GM21619 (cell line): ENCODE measurements at regions not wholly inside any gene's neighbourhood (a gene's known extent, or its start where the extent isn't known, plus 50 kb on each side); places are given as distances from the start of the nearest gene placed in this dataset.
"Not testable (repeated sequence)": the region's sequence is repeated elsewhere in the genome, so short reads cannot be mapped to it uniquely, and the experiment has no call there.

ENCODE experiments used
- ATAC-seq: cut with Tn5 transposase; IDR thresholded peaks from one replicate; pipeline ENCODE4 v1.9.1; 2021; ENCODE audit not compliant: unreplicated experiment

- no peak for ATAC-seq
These were observed 848.9 kb downstream of the REEP3 start for GRCh38 chr10:64369885-64370773.

- no peak for ATAC-seq
These were observed 853.1 kb downstream of the REEP3 start for GRCh38 chr10:64374346-64374745.

DNA sequence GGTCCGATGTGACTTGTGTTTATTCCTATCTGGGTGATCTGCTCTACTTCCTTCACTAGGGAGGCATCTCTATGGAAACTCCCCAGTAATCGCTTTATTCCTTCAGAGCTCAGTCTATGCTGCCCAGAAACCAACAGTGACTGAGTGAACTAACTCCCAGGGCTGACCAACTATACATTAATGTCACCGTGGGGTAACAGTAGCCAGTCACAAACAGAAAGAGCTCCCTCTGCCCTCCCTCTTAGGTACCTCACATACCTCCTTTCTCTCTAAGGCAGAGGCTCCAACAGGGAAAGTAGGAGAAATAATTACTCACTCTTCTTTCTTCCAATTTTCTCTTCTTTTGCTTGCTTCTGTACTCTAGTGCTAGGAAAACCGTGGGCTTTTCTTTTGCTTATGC is 855.0 kb downstream of the REEP3 start:
- ATAC-seq: no peak

- no peak for ATAC-seq
These were observed 858.7 kb downstream of the REEP3 start for GRCh38 chr10:64379898-64380297.

DNA sequence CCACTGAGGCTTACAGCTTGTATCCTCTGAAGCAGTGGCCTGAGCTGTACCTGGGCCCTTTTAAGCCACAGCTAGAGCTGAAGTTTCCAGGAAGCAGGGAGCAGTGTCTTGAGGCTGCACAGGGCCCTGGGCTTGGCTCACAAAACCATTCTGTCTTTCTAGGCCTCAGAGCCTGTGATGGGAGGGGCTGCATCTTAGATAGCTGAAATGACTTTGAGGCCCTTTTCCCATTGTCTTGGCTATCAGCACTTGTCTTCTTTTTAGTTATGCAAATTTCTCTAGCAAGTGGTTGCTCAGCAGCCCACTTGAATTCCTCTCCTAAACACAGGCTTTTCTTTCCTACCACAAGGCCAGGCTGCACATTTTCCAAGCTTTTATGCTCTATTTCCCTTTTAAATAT is 864.2 kb downstream of the REEP3 start:
- ATAC-seq: no peak

DNA sequence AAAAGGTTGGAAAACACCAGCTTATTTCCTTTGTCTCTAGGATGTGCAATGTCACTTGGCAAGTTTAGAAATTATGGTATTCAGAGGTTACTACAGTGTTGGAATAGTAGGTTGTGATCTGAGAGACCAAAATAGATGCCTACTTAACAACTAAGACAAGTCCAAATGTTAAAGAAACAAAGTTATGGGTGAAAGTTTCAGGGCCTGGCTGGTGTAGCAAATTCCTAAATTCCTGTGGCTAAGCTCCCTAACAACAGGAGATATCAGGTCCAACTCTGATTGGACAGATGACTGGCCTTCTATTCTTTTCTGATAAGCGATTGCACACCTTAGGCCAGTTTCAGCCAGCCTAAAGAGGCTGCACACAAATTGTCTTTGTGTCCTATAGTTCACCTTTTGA is 873.5 kb downstream of the REEP3 start:
- ATAC-seq: no peak

- no peak for ATAC-seq
These were observed 875.0 kb downstream of the REEP3 start for GRCh38 chr10:64396105-64396708.

DNA sequence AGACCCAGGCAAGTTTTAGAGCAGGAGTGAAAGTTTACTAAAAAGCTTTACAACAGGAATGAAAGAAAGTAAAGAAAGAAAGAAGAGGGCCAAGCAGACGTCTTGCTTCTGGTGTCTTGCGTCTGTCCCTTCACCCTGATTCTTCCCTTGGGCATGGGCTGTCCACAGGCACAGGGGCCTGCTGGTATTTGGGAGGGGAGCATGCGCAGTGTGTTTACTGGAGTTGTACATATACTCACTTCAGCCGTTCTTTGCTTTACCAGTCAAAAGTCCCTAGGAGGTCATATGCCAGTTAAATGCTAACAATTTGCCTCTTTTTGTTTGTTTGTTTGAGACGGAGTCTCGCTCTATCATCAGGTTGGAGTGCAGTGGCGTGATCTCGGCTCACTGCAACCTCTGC is 875.9 kb downstream of the REEP3 start:
- ATAC-seq: no peak

DNA sequence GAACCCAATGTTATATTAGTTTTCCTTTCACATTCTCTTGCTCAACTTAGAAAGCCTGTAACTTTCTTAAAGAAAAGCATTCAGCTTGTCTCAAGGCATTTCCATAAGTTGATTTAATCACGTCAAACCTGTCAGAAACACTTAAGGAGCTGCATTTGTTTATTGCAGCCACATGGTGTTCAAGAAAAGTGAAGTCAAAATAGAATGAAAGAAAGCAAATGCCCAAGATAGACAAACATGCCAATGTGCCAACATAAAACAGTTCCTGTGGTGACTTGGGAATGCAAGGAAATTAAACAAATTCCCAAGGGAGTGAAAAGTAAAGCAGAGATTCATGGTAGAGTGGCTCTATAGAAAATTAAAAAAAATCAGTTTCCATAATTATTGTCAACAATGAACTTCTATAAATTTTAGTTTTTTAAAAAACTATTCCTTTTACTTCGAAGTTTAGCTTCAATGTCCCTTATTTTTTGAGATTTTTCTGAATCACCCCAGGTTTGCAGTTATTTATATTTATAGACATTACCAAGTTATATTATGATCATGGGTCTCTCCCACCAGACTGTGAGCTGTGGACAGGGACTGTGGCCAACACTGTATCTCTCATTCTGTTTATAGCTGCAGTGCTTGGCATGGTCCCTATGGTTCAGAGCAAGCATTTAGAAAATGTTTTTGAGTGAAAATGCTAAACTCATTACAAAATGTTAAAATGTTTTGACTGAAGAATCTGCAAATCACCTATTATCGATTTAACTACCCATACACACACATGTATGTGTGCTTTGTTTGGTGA is 887.4 kb downstream of the REEP3 start:
- no peak for ATAC-seq

DNA sequence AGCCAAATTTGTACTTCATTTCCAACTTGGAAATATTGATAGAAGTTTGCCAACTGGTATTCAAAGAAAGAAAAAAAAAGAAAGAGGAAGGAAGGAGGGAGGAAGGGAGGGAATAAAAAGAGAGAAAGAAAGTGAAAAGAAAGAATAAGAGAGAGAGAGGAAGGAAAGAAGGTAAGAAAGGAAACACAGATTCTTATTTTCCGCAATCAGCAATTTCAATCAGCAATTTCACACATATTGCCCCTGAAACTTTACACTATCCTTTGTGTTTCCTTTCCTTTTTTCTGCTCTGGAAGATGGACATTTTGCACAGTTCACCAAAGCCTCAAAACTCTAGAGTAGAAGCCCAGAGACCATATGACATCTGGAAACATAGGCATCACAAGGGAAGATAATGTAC is 888.1 kb downstream of the REEP3 start:
- ATAC-seq: no peak

DNA sequence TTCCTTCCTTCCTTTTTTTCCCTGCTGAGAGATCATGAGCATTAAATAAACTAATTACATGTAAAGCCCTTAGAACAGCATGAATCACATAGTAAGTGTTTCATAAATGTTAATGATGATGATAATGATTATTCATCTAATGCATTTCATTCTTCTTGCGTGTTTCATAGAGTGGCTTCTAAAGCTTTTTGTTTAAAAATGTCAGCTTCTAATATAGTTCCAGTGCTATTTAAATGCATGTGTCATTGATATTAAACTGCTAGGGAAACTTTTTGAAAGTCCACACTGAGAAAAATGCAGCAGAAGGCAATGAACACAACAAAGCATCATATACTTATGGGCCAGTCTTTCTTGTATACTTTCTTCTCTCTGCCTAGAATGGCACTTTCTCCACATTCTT is 894.8 kb downstream of the REEP3 start:
- no peak for ATAC-seq

- ATAC-seq: no peak
These were observed 898.3 kb downstream of the REEP3 start for GRCh38 chr10:64419461-64419860.

GRCh38 chr10:64426745-64427144 is 905.5 kb downstream of the REEP3 start:
- no peak for ATAC-seq

DNA sequence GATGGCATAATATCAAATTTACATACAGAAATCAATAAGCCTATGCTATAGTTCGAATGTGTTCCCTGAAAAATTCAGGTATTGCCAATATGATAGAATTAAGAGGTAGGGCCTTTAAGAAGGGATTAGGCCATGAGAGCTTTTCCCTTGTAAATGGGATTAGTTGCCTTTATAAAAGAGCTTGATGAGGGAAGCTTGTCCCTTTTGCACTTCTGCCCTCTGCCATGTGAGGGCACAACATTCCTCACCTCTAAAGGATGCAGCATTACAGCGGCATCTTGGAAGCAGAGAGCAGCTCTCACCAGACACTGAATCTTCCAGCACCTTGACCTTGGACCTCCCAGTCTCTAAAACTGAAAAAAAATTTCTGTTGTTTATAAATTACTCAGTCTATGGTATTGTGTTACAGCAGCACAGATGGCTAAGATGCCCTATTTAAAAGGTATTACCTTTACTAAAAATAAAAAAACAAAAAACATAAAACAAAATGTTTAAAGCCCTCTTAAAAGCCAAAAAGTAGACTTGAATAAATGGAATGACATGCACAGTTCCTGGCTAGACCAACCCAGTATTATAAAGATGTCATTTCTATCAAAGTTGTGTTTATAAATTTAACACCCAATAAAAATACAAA is 909.6 kb downstream of the REEP3 start:
- ATAC-seq: no peak

DNA sequence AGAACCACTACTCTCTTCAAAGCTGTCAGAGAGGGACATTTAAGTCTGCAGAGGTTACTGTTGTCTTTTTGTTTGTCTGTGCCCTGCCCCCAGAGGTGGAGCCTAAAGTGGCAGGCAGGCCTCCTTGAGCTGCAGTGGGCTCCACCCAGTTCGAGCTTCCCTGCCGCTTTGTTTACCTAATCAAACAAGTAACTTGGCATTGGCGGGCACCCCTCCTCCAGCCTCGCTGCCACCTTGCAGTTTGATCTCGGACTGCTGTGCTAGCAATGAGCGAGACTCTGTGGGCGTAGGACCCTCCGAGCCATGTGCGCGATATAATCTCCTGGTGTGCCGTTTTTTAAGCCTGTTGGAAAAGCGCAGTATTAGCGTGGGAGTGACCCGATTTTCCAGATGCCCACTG is 920.7 kb downstream of the REEP3 start:
- ATAC-seq: not testable (repeated sequence)

DNA sequence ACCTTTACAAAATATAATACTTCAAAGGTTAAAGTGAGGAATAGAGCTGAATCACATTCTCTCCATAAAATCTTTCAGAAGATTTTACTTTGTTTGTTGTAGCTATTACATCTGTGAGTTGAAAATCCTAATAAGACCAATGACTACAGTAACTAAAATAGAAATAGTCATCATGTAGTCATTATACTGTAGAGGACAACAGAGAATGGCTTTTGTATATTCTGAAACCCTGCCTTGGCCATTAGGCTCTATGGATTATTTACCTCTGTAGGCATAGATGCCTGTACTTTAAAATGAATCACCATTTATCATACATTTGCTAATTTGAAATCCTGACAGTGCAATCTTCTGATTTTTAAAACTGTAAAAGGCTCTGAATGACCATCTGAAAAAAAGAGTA is 923.0 kb downstream of the REEP3 start:
- ATAC-seq: no peak

GRCh38 chr10:64444564-64444963 is 923.4 kb downstream of the REEP3 start:
- ATAC-seq: no peak

DNA sequence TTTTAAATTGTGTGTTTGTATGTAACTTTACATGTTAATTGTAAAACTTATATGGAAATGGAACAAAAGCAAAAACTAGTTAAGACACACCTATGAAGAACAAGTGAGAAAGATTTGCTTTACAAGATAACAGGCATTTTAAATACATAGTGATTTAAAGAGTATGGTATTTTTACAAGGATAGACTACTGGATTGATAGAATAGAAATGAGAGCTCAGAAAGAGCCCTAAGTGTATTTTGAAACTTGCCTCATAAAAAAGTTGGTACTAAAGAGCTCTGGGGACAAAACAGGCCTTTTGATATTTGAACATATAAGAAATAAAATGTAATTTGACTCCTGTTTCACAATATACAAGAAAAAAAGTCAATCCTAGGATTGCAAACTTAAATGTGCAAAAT is 928.4 kb downstream of the REEP3 start:
- no peak for ATAC-seq

DNA sequence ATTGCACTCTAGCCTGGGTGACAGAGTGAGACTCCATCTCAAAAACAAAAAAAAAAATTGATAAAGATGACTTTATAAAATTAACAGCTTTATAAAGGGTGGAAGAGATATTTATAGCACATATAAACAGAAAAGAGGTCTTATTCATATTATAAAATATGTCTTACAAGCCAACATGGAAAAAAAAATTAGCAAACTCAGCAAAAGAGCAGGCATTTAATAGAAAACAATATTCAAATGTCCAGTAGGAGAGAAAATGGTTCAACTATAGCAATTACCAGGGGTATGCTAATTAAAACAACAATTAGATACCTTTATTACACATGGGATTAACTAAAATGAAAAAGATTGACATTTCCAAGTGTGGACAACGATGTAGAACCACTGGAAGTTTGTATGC is 929.1 kb downstream of the REEP3 start:
- ATAC-seq: no peak

- ATAC-seq: no peak
These were observed 933.8 kb downstream of the REEP3 start for GRCh38 chr10:64454962-64455361.

- ATAC-seq: no peak
These were observed 937.1 kb downstream of the REEP3 start for GRCh38 chr10:64458306-64458705.
